ENCODE measurements at regions not wholly inside any gene's neighbourhood (a gene's known extent, or its start where the extent isn't known, plus 50 kb on each side); places are given as distances from the start of the nearest gene placed in this dataset.

DNA sequence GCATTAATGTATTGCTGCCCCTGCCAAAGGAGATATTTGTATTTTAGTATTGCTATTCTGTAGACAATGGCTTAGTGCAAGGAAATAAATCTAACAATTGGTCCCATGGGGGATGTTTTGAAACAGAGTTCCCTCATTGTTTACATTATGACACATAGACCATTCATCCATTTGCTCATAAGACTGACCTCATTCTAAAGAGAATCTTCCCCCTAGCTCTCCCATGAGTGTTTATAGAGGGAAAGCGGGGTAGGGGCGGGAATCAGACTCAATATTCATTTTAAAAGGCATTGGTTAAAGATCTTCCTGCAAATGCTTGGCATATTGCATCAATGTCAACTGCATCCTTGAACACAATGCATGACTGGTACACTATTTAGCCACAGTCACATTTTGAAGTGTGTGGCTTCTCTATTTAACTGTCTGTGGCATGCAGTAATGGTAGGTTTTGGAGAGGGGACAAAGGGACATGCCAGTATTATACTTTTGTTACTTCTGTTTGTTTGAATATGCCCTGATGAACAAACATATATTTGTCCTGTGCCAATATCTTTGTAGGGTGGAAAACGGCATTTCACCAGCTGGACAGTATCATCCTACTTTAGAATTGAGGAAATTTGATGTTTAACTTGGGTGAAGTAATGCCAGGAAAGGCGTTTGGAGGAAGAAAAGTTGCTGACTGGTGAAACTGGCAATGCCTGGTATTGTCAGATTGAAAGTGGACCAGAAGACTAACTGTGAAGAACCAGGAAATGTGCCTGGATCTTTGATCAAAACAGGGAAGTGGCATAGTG lies 84.1 kb upstream of the MEGF10 start (continued):
- no peak for TF ChIP-seq ZNF585B (tag by site-specific recombination; IDR thresholded peaks at IDR 0.05)

DNA sequence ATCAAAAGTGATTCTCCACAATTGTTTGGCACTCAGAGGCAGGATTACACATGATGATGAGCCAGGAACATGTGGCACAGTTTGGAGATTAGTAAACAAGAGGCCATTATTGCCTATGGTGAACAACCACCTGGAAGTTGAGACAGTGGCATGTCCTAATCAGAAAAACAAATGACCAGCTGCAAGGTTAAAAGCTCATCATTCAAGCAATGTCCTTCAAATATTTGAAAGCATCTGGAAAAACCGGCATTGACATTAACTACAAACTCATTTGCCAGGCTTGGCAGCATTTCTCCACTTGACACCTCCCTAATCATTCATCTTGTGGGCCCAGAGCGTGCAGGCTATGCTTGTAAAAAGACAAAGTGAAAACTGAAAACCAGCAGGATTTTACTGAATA lies 80.6 kb upstream of the MEGF10 start:
- H3K9me3 ChIP-seq (ENCODE audit: control insufficient read depth, insufficient read depth, low read depth, low read length), result no peaks in the 10 kb centered on the region
- H3K36me3 ChIP-seq (ENCODE audit: control insufficient read depth in 2 of 2, insufficient read depth in 1 of 2, low read length in 2 of 2), result no peaks in the 10 kb centered on the region
- peaks cover 8% of the 10 kb centered on the region for H3K4me1 ChIP-seq (ENCODE audit: control insufficient read depth, insufficient read depth, low read length)
- CTCF ChIA-PET, result no interaction called here
- TF ChIP-seq BCL11A (tag by site-specific recombination; IDR thresholded peaks at IDR 0.05; ENCODE audit: low read depth) (no peak), ZNF76 (tag by site-specific recombination; IDR thresholded peaks at IDR 0.05; ENCODE audit: borderline replicate concordance, low read depth) (no peak), ZNF335 (tag by site-specific recombination; conservative IDR thresholded peaks at IDR 0.05) (peak; percentile 51)
- TF ChIP-seq, protein P1, sequence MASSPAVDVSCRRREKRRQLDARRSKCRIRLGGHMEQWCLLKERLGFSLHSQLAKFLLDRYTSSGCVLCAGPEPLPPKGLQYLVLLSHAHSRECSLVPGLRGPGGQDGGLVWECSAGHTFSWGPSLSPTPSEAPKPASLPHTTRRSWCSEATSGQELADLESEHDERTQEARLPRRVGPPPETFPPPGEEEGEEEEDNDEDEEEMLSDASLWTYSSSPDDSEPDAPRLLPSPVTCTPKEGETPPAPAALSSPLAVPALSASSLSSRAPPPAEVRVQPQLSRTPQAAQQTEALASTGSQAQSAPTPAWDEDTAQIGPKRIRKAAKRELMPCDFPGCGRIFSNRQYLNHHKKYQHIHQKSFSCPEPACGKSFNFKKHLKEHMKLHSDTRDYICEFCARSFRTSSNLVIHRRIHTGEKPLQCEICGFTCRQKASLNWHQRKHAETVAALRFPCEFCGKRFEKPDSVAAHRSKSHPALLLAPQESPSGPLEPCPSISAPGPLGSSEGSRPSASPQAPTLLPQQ (tag by site-specific recombination; IDR thresholded peaks at IDR 0.05), result peak; percentile 73
- TF ChIP-seq, protein P2, sequence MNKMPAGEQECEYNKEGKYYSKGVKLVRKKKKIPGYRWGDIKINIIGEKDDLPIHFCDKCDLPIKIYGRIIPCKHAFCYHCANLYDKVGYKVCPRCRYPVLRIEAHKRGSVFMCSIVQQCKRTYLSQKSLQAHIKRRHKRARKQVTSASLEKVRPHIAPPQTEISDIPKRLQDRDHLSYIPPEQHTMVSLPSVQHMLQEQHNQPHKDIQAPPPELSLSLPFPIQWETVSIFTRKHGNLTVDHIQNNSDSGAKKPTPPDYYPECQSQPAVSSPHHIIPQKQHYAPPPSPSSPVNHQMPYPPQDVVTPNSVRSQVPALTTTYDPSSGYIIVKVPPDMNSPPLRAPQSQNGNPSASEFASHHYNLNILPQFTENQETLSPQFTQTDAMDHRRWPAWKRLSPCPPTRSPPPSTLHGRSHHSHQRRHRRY (tag by site-specific recombination; IDR thresholded peaks at IDR 0.05), result no peak
- TF ChIP-seq, protein P3, sequence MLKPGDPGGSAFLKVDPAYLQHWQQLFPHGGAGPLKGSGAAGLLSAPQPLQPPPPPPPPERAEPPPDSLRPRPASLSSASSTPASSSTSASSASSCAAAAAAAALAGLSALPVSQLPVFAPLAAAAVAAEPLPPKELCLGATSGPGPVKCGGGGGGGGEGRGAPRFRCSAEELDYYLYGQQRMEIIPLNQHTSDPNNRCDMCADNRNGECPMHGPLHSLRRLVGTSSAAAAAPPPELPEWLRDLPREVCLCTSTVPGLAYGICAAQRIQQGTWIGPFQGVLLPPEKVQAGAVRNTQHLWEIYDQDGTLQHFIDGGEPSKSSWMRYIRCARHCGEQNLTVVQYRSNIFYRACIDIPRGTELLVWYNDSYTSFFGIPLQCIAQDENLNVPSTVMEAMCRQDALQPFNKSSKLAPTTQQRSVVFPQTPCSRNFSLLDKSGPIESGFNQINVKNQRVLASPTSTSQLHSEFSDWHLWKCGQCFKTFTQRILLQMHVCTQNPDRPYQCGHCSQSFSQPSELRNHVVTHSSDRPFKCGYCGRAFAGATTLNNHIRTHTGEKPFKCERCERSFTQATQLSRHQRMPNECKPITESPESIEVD (tag by site-specific recombination; IDR thresholded peaks at IDR 0.05), result no peak
- H3K4me3 ChIP-seq (ENCODE audit: low read depth, low read length), result no peak overlapping the region
- POLR2A ChIA-PET, result no interaction called here
- no peak overlapping the region for H3K27ac ChIP-seq (ENCODE audit: extremely low read depth, low read depth, low read length)

DNA sequence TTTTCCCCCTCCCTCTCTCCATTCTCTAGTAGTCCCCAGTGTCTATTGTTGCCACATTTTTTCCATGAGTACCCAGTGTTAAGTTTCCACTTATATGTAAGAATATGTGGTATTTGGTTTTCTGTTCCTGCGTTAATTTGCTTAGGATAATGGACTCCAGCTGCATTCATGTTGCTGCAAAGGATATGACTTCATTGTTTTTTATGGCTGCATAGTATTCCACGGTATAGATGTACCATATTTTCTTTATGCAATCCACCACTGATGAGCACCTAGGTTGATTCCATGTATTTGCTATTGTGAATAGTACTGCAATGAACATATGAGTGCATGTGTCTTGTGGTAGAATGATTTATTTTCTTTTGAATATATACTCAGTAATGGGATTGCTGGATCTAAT lies 77.4 kb upstream of the MEGF10 start:
- Histone ChIP-seq H3K4me1 (ENCODE audit: control insufficient read depth, insufficient read depth, low read length) (no peaks in the 10 kb centered on the region), H3K9me3 (ENCODE audit: control insufficient read depth, insufficient read depth, low read depth, low read length) (no peaks in the 10 kb centered on the region), H3K36me3 (ENCODE audit: control insufficient read depth in 2 of 2, insufficient read depth in 1 of 2, low read length in 2 of 2) (no peaks in the 10 kb centered on the region), H3K4me3 (ENCODE audit: low read depth, low read length) (no peak overlapping the region), H3K27ac (ENCODE audit: extremely low read depth, low read depth, low read length) (no peak overlapping the region)
- ChIA-PET CTCF (no interaction called here), POLR2A (no interaction called here)
- TF ChIP-seq IKZF3 (tag by site-specific recombination; IDR thresholded peaks at IDR 0.05), result no peak
- TF ChIP-seq ZNF146 (tag by site-specific recombination; IDR thresholded peaks at IDR 0.05), result peak; percentile 68

DNA sequence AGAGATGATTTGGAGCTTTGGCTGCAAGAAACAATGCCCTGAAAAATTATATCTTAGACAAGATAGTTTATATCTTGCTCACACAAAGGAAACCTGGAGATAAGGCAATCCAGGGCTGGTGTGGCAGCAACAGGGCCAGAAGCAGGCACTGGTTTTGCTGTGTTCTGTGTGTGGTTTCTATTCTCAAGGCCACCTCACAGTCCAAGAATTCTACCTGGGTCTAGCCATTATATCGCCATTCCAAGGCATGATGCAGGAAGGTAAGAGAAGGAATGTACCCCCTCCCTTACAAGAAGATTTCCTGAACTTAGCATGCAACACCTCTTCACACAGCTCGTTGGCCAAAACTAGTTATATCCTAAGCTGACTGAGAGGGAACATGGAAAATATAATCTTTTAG lies 74.5 kb upstream of the MEGF10 start:
- no peaks in the 10 kb centered on the region for H3K36me3 ChIP-seq (ENCODE audit: control insufficient read depth in 2 of 2, insufficient read depth in 1 of 2, low read length in 2 of 2)
- ChIA-PET CTCF (no interaction called here), POLR2A (no interaction called here)
- H3K9me3 ChIP-seq (ENCODE audit: control insufficient read depth, insufficient read depth, low read depth, low read length), result no peaks in the 10 kb centered on the region
- H3K4me1 ChIP-seq (ENCODE audit: control insufficient read depth, insufficient read depth, low read length), result no peaks in the 10 kb centered on the region
- no peak overlapping the region for H3K4me3 ChIP-seq (ENCODE audit: low read depth, low read length)
- TF ChIP-seq ZNF174 (tag by site-specific recombination; IDR thresholded peaks at IDR 0.05), result no peak
- no peak for TF ChIP-seq ZNF404 (tag by site-specific recombination; IDR thresholded peaks at IDR 0.05)
- no peak for TF ChIP-seq ZNF146 (tag by site-specific recombination; IDR thresholded peaks at IDR 0.05)
- no peak overlapping the region for H3K27ac ChIP-seq (ENCODE audit: extremely low read depth, low read depth, low read length)

Measured in HEK293 (cell line).